CD4-positive, alpha-beta T cell (primary cell): ENCODE measurements at regions not wholly inside any gene's neighbourhood (a gene's known extent, or its start where the extent isn't known, plus 50 kb on each side); places are given as distances from the start of the nearest gene placed in this dataset.

Source experiments
- ATAC-seq: fragments of 200-7000 bp; cut with Tn5 transposase; one replicate; pipeline ENCODE4 v1.10.0; 2022; ENCODE audit warnings: mild to moderate bottlenecking; ENCODE audit not compliant: poor library complexity
- CTCF ChIA-PET: fragments of 350-600 bp; sonication (Branson Sonifier 250); formaldehyde crosslinking; loops from one replicate; lab custom pipeline; 2021; ENCODE audit warnings: antibody characterized with exemption, inconsistent platforms; lab: Charles Lee
- POLR2A ChIA-PET: fragments of 350-600 bp; sonication (Branson Sonifier 250); formaldehyde crosslinking; loops from one replicate; lab custom pipeline; 2021; ENCODE audit warnings: antibody characterized with exemption, inconsistent platforms; lab: Charles Lee
- DNase-seq, 14 experiments: peaks; one replicate each; pipeline ENCODE4 v3.0.0-alpha.2; 2013 to 2020; ENCODE audit warnings: mixed read lengths in 2 of 14
- H3K27ac ChIP-seq, 2 donors: one replicate each; pipeline versions ENCODE4 v1.5.1 to v1.7.0; 2013; ENCODE audit warnings: low read length in 2 of 2, low read depth in 1 of 2, mild to moderate bottlenecking in 1 of 2
- H3K27me3 ChIP-seq, 2 experiments: 1 replicate in 1 of 2; 2 replicates in 1 of 2; pipeline versions ENCODE4 v1.6.1 to v1.7.0; 2013; ENCODE audit warnings: low read length in 2 of 2, control low read depth in 1 of 2, mild to moderate bottlenecking in 1 of 2, moderate library complexity in 1 of 2; ENCODE audit not compliant: insufficient read depth in 2 of 2, control insufficient read depth in 1 of 2
- H3K36me3 ChIP-seq: one replicate; pipeline ENCODE4 v1.6.1; 2013; ENCODE audit warnings: low read length, control low read depth; ENCODE audit not compliant: insufficient read depth
- H3K4me1 ChIP-seq: one replicate; pipeline ENCODE4 v1.6.1; 2013; ENCODE audit warnings: low read length, control low read depth; ENCODE audit not compliant: insufficient read depth
- H3K4me3 ChIP-seq: one replicate; pipeline ENCODE4 v1.5.1; 2013; ENCODE audit warnings: mild to moderate bottlenecking, low read length, moderate library complexity
- H3K9me3 ChIP-seq, 2 experiments: 1 replicate in 1 of 2; 2 replicates in 1 of 2; pipeline versions ENCODE4 v1.6.1 to v1.7.0; 2013; ENCODE audit warnings: low read length in 2 of 2, mild to moderate bottlenecking in 2 of 2, control low read depth in 1 of 2, moderate library complexity in 1 of 2; ENCODE audit not compliant: control insufficient read depth in 1 of 2, insufficient read depth in 1 of 2
- H3K27ac Mint-ChIP-seq: one replicate; pipeline ENCODE4 v1.8.0; 2020; ENCODE audit warnings: mixed read lengths
- H3K27me3 Mint-ChIP-seq: one replicate; pipeline ENCODE4 v1.8.0; 2021; ENCODE audit warnings: mixed read lengths
- H3K36me3 Mint-ChIP-seq: one replicate; pipeline ENCODE4 v1.8.0; 2021; ENCODE audit warnings: low read depth, mixed read lengths
- H3K4me1 Mint-ChIP-seq: one replicate; pipeline ENCODE4 v1.8.0; 2021; ENCODE audit warnings: low read depth, mixed read lengths
- H3K4me3 Mint-ChIP-seq: one replicate; pipeline ENCODE4 v1.8.0; 2020; ENCODE audit warnings: mild to moderate bottlenecking, mixed read lengths
- H3K9me3 Mint-ChIP-seq: one replicate; pipeline ENCODE4 v1.8.0; 2020; ENCODE audit warnings: mixed read lengths
- intact Hi-C, 2 experiments: fragments of 100-400 bp; cut with DNase I in 1 of 2; cut with micrococcal nuclease in 1 of 2; formaldehyde crosslinking; loops; one replicate each; pipeline versions ENCODE4 v1.15.1 to v1.9.0; 2023 to 2025; cut with DNase I, micrococcal nuclease
- TF ChIP-seq, protein P1 (sequence below): fragments of 200-600 bp; IDR thresholded peaks from one replicate; pipeline ENCODE4 v1.8.0; 2022; ENCODE audit warnings: antibody characterized with exemption, mild to moderate bottlenecking

DNA sequence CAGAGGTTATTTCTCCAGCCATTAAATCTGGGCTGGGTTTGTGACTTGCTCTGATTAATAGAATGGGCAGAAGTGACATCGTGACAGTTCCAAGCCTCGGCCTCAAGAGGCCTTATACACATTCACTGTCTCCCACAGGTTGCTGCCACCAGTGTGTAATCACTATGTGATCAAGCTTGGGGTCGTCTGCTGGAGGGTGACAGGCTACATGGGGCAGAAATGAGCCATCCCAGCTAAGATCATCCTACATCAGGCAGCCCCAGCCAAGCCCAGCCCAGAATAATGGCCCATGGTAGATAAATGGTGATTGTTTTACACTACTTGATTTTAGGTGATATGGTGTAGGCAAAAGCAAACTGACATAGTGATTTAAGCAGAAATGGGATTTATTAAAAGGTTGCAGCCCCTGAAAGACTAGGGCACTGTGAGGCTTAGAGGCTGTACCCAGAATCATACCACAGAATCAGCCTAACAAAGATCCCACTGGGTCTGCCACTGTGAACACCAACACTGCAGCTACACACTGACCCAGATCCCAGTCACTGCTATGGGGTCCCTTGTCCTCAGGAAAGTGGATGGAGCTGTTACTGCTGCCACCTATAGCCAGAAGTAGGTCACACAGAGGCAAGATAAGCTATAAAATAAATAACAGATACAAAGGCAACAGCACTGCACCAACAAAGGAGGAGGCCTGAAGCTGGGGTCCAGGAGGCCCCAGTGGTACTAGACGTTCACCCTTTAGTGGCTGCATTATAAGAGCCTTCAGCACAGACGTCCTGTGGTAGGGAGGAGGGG, 159.6 kb upstream of the RBPJ start:
- no peak overlapping the region for H3K4me3 Mint-ChIP-seq
- H3K9me3 Mint-ChIP-seq, result no peaks in the 10 kb centered on the region
- no peaks in the 10 kb centered on the region for H3K4me1 Mint-ChIP-seq

GRCh38 chr4:26162101-26162500, 158.7 kb upstream of the RBPJ start:
- ATAC-seq, result no peak

More for the DNA sequence above, 159.6 kb upstream of the RBPJ start:
- CTCF ChIA-PET, result no interaction called here
- no peaks in the 10 kb centered on the region for H3K4me1 ChIP-seq
- intact Hi-C loops, result no loop called here
- no peaks in the 10 kb centered on the region for H3K9me3 ChIP-seq
- H3K27ac ChIP-seq, result no peak overlapping the region
- TF ChIP-seq, protein P1, sequence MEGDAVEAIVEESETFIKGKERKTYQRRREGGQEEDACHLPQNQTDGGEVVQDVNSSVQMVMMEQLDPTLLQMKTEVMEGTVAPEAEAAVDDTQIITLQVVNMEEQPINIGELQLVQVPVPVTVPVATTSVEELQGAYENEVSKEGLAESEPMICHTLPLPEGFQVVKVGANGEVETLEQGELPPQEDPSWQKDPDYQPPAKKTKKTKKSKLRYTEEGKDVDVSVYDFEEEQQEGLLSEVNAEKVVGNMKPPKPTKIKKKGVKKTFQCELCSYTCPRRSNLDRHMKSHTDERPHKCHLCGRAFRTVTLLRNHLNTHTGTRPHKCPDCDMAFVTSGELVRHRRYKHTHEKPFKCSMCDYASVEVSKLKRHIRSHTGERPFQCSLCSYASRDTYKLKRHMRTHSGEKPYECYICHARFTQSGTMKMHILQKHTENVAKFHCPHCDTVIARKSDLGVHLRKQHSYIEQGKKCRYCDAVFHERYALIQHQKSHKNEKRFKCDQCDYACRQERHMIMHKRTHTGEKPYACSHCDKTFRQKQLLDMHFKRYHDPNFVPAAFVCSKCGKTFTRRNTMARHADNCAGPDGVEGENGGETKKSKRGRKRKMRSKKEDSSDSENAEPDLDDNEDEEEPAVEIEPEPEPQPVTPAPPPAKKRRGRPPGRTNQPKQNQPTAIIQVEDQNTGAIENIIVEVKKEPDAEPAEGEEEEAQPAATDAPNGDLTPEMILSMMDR, result no peak
- no peaks in the 10 kb centered on the region for H3K27me3 Mint-ChIP-seq
- DNase-seq, result no peak
- no peaks in the 10 kb centered on the region for H3K27me3 ChIP-seq
- ATAC-seq, result no peak
- H3K36me3 ChIP-seq, result no peaks in the 10 kb centered on the region
- H3K4me3 ChIP-seq, result no peak overlapping the region
- POLR2A ChIA-PET, result no interaction called here
- H3K27ac Mint-ChIP-seq, result no peak overlapping the region
- no peaks in the 10 kb centered on the region for H3K36me3 Mint-ChIP-seq

GRCh38 chr4:26163425-26164362, 157.1 kb upstream of the RBPJ start:
- no peaks in the 10 kb centered on the region for H3K4me1 Mint-ChIP-seq
- H3K27ac Mint-ChIP-seq, result no peak overlapping the region
- intact Hi-C loops, result no loop called here
- H3K27ac ChIP-seq, result no peak overlapping the region
- no peaks in the 10 kb centered on the region for H3K9me3 ChIP-seq
- H3K36me3 Mint-ChIP-seq, result no peaks in the 10 kb centered on the region
- ChIA-PET POLR2A (no interaction called here), CTCF (no interaction called here)
- ATAC-seq (no peak), DNase-seq (no peak)
- no peak overlapping the region for H3K4me3 Mint-ChIP-seq
- no peaks in the 10 kb centered on the region for H3K4me1 ChIP-seq
- TF ChIP-seq, protein P1, result no peak
- no peaks in the 10 kb centered on the region for H3K27me3 ChIP-seq
- H3K27me3 Mint-ChIP-seq, result no peaks in the 10 kb centered on the region
- no peaks in the 10 kb centered on the region for H3K36me3 ChIP-seq
- no peak overlapping the region for H3K4me3 ChIP-seq
- no peaks in the 10 kb centered on the region for H3K9me3 Mint-ChIP-seq

More at GRCh38 chr4:26162101-26162500, 158.7 kb upstream of the RBPJ start:
- Histone ChIP-seq H3K9me3 (no peaks in the 10 kb centered on the region), H3K36me3 (no peaks in the 10 kb centered on the region), H3K4me3 (no peak overlapping the region), H3K27ac (no peak overlapping the region), H3K4me1 (no peaks in the 10 kb centered on the region), H3K27me3 (no peaks in the 10 kb centered on the region)
- Mint-ChIP-seq H3K4me1 (no peaks in the 10 kb centered on the region), H3K9me3 (no peaks in the 10 kb centered on the region), H3K27ac (no peak overlapping the region), H3K27me3 (no peaks in the 10 kb centered on the region), H3K4me3 (no peak overlapping the region), H3K36me3 (no peaks in the 10 kb centered on the region)
- DNase-seq, result no peak
- POLR2A ChIA-PET, result no interaction called here
- TF ChIP-seq, protein P1, result no peak
- intact Hi-C loops, result no loop called here
- CTCF ChIA-PET, result no interaction called here
